Astrocyte of the cerebellum (primary cell): ENCODE measurements at regions not wholly inside any gene's neighbourhood (a gene's known extent, or its start where the extent isn't known, plus 50 kb on each side); places are given as distances from the start of the nearest gene placed in this dataset.

Experiments used
- DNase-seq: peaks from one replicate; pipeline ENCODE4 v3.0.0-alpha.2; 2011; ENCODE audit warnings: low read depth
- H3K4me3 ChIP-seq: 2 replicates; pipeline ENCODE4 v1.5.1; 2011; ENCODE audit warnings: mild to moderate bottlenecking, low read depth, low read length, moderate library complexity
- in situ Hi-C: cut with HindIII; loops from 2 replicates; pipeline ENCODE4 v1.10.0; 2017; ENCODE audit warnings: low sequenced_read_pairs
- TF ChIP-seq, protein P1 (sequence below): IDR thresholded peaks from 2 replicates; pipeline ENCODE4 v1.5.1; 2012; ENCODE audit warnings: low read length, low read depth, moderate library complexity, mild to moderate bottlenecking; ENCODE audit errors: missing control alignments

- TF ChIP-seq, protein P1, sequence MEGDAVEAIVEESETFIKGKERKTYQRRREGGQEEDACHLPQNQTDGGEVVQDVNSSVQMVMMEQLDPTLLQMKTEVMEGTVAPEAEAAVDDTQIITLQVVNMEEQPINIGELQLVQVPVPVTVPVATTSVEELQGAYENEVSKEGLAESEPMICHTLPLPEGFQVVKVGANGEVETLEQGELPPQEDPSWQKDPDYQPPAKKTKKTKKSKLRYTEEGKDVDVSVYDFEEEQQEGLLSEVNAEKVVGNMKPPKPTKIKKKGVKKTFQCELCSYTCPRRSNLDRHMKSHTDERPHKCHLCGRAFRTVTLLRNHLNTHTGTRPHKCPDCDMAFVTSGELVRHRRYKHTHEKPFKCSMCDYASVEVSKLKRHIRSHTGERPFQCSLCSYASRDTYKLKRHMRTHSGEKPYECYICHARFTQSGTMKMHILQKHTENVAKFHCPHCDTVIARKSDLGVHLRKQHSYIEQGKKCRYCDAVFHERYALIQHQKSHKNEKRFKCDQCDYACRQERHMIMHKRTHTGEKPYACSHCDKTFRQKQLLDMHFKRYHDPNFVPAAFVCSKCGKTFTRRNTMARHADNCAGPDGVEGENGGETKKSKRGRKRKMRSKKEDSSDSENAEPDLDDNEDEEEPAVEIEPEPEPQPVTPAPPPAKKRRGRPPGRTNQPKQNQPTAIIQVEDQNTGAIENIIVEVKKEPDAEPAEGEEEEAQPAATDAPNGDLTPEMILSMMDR: no peak
- in situ Hi-C loops: no loop called here
- H3K4me3 ChIP-seq: no peak overlapping the region
- no peak for DNase-seq
Observed at GRCh38 chr11:101336155-101336554, 206.5 kb upstream of the PGR start.

DNA sequence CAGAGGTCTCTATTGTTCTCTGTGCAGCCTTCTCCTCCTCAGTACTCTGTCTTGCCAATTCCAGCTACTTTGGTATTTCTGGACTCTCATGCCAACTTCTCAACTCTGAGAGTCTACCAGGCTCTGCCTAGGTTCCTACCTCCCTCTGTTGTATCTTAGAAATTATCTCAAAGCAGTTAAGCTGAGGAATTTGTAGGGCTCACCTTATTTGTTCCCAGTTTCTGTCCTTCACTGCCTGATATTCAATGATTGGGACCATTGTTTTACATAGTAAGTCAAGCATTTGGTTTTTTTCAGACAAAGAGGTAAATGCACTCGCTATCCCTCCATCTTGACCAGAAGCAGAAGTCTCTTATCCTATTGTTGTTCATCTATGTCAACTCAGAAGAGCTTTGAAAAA is 205.0 kb upstream of the PGR start:
- DNase-seq: no peak
- in situ Hi-C loops: no loop called here
- no peak overlapping the region for H3K4me3 ChIP-seq
- TF ChIP-seq, protein P1: no peak

DNA sequence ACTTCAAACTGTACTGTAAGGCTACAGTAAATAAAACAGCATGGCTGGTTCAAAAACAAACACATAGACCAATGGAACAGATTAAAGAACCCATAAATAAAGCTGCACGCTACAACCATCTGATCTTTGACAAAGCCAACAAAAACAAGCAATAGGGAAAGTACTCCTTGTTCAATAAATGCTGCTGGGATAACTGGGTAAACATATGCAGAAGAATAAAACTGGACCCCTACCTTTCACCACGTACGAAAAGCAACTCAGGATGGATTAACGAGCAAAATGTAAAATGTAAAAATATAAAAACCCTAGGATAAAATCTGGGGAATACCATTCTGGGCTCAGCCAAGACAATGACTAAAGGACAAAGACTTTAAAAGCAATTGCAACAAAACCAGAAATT is 201.8 kb upstream of the PGR start:
- DNase-seq: no peak
- in situ Hi-C loops: no loop called here
- no peak overlapping the region for H3K4me3 ChIP-seq
- TF ChIP-seq, protein P1: no peak

DNA sequence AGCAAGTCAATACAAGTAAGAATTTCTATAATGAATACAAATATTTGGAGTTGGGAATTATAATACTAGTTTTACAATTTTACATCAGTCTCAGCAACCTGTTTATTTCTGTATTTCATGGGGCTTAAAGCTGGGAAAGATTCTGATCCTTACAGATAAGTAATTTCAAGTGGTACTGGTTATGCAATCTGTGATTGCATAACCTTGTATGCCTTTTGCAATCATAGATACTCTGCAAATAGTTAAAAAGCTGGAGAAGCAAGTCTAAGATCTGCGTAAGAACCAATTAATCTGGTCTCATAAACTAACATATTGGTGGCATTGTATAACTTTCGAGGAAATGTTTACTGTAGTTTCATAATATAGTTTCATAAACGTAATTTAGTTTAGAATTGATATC is 198.3 kb upstream of the PGR start:
- H3K4me3 ChIP-seq: no peak overlapping the region
- TF ChIP-seq, protein P1: no peak
- in situ Hi-C loops: no loop called here
- no peak for DNase-seq

DNA sequence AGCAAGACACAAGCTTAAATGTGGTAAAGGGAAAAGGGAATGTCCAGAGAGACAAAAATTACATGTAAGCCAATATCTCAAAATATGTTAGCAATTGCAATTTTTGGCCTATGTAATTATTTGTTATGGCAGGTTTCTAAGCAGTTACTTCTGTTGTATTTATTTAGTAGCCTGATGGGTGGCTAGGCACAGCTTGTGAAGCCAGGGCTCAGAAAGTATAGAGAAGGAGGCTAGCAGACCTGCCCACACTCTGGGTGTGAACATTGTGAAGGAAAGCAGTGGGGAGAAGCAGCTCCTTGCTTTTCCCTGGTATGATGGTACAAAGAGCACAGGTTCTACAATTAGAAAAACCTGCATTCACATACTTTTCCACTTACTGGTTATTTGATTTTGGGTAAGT is 196.5 kb upstream of the PGR start:
- TF ChIP-seq, protein P1: no peak
- no peak for DNase-seq
- in situ Hi-C loops: no loop called here
- no peak overlapping the region for H3K4me3 ChIP-seq

DNA sequence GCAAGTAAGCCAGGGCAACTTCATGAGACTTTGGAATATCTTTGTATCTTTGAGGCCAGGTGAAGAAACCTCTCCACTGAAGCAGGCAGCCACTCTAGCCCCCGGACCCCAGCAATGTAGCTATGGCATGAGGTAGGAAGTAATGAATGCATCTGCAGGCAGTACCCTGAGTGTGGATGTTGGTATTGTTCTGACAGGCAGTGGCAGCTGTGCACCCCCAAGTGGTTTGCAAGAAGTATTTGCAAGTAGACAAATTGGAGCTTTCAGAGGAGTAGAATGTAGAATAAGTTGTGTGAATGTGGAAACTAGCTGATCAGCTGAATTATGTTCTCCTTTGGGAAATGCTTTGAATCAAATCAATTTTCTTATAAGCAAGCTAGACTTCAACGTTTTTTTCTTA is 194.4 kb upstream of the PGR start:
- DNase-seq: no peak
- H3K4me3 ChIP-seq: no peak overlapping the region
- in situ Hi-C loops: no loop called here
- TF ChIP-seq, protein P1: no peak

DNA sequence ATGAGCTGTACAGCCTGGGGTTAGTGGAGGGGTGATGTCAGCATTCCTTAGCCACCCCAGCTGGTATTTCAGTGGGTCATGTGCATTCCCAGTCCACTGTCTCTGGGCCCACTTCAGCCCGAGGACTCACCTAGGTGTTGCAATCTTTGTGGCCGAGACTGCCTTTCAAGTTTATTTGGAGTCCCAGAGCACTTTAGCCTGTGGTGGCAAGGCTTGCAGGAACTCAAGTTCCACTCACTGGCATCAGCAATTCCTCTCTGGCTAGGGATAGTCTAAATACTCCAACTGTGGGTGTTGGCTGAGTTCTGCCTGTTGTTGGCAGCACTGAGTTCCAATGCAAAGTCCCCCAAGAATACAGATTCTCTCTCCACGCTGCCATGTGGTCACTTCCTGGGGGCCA is 191.6 kb upstream of the PGR start:
- no peak for DNase-seq
- TF ChIP-seq, protein P1: no peak
- H3K4me3 ChIP-seq: no peak overlapping the region
- in situ Hi-C loops: no loop called here
